ENCODE measurements at regions not wholly inside any gene's neighbourhood (a gene's known extent, or its start where the extent isn't known, plus 50 kb on each side); places are given as distances from the start of the nearest gene placed in this dataset.

DNA sequence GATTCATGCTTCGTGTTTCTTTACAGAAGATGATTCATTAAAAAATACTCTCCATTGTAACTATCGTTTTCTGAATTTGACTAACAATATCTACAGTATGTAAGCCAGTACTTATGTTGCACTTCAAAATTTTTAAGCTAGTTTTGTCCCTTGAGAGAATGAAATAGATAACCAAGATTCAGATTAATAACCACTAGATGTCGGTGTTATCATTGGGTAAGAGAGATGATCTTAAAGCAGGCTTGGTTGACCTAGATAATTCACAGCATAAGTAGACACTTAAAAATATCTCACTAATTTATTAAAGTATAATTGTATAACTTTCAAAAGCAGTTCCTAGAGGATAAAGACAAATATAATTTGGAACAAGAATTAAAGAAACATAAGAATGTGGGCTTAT lies 430.9 kb downstream of the C4orf33 start:
- no peaks in the 10 kb centered on the region for H3K9me1 ChIP-seq (ENCODE audit: insufficient read depth, low read length)
- in situ Hi-C loops (cut with MboI; ENCODE audit: low sequenced_read_pairs), result no loop called here
- no peak overlapping the region for H4K5ac ChIP-seq (ENCODE audit: low read depth, low read length)
- TF ChIP-seq RCOR1 (IDR thresholded peaks at IDR 0.05; ENCODE audit: insufficient replicate concordance, low read length), result no peak
- TF ChIP-seq SMC3 (IDR thresholded peaks at IDR 0.05; ENCODE audit: low read depth, low read length), result no peak
- TF ChIP-seq, protein P1, sequence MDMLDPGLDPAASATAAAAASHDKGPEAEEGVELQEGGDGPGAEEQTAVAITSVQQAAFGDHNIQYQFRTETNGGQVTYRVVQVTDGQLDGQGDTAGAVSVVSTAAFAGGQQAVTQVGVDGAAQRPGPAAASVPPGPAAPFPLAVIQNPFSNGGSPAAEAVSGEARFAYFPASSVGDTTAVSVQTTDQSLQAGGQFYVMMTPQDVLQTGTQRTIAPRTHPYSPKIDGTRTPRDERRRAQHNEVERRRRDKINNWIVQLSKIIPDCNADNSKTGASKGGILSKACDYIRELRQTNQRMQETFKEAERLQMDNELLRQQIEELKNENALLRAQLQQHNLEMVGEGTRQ (IDR thresholded peaks at IDR 0.05; ENCODE audit: low read depth, low read length), result no peak
- no peak for TF ChIP-seq MXI1 (IDR thresholded peaks at IDR 0.05; ENCODE audit: borderline replicate concordance, low read depth, low read length)
- no peak for TF ChIP-seq CHD1 (IDR thresholded peaks at IDR 0.05; ENCODE audit: low read depth, low read length)
- no peak for TF ChIP-seq MAFK (IDR thresholded peaks at IDR 0.05; ENCODE audit: low read depth, low read length)
- no peak for TF ChIP-seq MAZ (IDR thresholded peaks at IDR 0.05; ENCODE audit: borderline replicate concordance, low read depth, low read length)
- TF ChIP-seq RFX5 (IDR thresholded peaks at IDR 0.05; ENCODE audit: low read depth, low read length), result no peak
- TF ChIP-seq, protein P2, sequence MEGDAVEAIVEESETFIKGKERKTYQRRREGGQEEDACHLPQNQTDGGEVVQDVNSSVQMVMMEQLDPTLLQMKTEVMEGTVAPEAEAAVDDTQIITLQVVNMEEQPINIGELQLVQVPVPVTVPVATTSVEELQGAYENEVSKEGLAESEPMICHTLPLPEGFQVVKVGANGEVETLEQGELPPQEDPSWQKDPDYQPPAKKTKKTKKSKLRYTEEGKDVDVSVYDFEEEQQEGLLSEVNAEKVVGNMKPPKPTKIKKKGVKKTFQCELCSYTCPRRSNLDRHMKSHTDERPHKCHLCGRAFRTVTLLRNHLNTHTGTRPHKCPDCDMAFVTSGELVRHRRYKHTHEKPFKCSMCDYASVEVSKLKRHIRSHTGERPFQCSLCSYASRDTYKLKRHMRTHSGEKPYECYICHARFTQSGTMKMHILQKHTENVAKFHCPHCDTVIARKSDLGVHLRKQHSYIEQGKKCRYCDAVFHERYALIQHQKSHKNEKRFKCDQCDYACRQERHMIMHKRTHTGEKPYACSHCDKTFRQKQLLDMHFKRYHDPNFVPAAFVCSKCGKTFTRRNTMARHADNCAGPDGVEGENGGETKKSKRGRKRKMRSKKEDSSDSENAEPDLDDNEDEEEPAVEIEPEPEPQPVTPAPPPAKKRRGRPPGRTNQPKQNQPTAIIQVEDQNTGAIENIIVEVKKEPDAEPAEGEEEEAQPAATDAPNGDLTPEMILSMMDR (conservative IDR thresholded peaks at IDR 0.05; ENCODE audit: low read depth, low read length), result no peak
- no peak for TF ChIP-seq POLR2A (IDR thresholded peaks at IDR 0.05; ENCODE audit: low read depth, low read length)
- TF ChIP-seq NFE2L2 (IDR thresholded peaks at IDR 0.05; ENCODE audit: low read depth, low read length), result no peak
- no peak for TF ChIP-seq CEBPB (IDR thresholded peaks at IDR 0.05; ENCODE audit: low read depth, low read length)
- TF ChIP-seq, protein P3, sequence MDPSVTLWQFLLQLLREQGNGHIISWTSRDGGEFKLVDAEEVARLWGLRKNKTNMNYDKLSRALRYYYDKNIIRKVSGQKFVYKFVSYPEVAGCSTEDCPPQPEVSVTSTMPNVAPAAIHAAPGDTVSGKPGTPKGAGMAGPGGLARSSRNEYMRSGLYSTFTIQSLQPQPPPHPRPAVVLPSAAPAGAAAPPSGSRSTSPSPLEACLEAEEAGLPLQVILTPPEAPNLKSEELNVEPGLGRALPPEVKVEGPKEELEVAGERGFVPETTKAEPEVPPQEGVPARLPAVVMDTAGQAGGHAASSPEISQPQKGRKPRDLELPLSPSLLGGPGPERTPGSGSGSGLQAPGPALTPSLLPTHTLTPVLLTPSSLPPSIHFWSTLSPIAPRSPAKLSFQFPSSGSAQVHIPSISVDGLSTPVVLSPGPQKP (IDR thresholded peaks at IDR 0.05; ENCODE audit: borderline replicate concordance, low read depth, low read length), result no peak
- no peak for TF ChIP-seq BHLHE40 (IDR thresholded peaks at IDR 0.05; ENCODE audit: low read depth, low read length)
- TF ChIP-seq FOS (IDR thresholded peaks at IDR 0.05; ENCODE audit: low read depth, low read length), result no peak
- no peak for TF ChIP-seq RAD21 (IDR thresholded peaks at IDR 0.05; ENCODE audit: low read length)
- WGBS, 2 experiments (ENCODE audit: extremely low coverage in 2 of 2, insufficient read length in 1 of 2), result no CpG with 5 or more reads among the region's 3 CpGs
- no peak overlapping the region for H3K4me3 ChIP-seq (ENCODE audit: insufficient read depth, low read depth, low read length)
- no peak for DNase-seq
- no peaks in the 10 kb centered on the region for H4K20me1 ChIP-seq (ENCODE audit: insufficient read depth, low read length)
- H2BK15ac ChIP-seq (ENCODE audit: low read depth, low read length), result no peak overlapping the region
- CTCF ChIA-PET, result no interaction called here
- H3K9ac ChIP-seq (ENCODE audit: low read depth, low read length), result no peak overlapping the region
- H3K4me2 ChIP-seq (ENCODE audit: low read depth, low read length), result no peak overlapping the region
- dilution Hi-C loops (cut with HindIII; ENCODE audit: low sequenced_read_pairs, unreplicated experiment), result no loop called here
- H4K8ac ChIP-seq (ENCODE audit: low read depth in 2 of 2, low read length in 2 of 2), result no peak overlapping the region
- H2BK20ac ChIP-seq (ENCODE audit: low read depth, low read length), result no peak overlapping the region
- intact Hi-C loops (cut with micrococcal nuclease), result no loop called here
- H3K9me3 ChIP-seq (ENCODE audit: control insufficient read depth, insufficient read depth, low read length), result peaks cover 4% of the 10 kb centered on the region
- H3K56ac ChIP-seq (ENCODE audit: extremely low read depth, insufficient read depth, low read length), result no peak overlapping the region
- H3K27me3 ChIP-seq (ENCODE audit: control insufficient read depth, insufficient read depth, low read length), result no peaks in the 10 kb centered on the region
- no peak overlapping the region for H2AK5ac ChIP-seq (ENCODE audit: low read depth, low read length)
- H3K36me3 ChIP-seq (ENCODE audit: control insufficient read depth, insufficient read depth, low read length), result no peaks in the 10 kb centered on the region
- POLR2A ChIA-PET (ENCODE audit: unreplicated experiment), result no interaction called here
- no peaks in the 10 kb centered on the region for H3K4me1 ChIP-seq (ENCODE audit: control insufficient read depth, insufficient read depth, low read length)
- no peak for ATAC-seq (ENCODE audit: low read depth)
- no peak overlapping the region for H4K91ac ChIP-seq (ENCODE audit: insufficient read depth, low read depth, low read length)
- H2BK120ac ChIP-seq (ENCODE audit: low read depth, low read length), result no peak overlapping the region
- H2AK9ac ChIP-seq (replicated peaks; ENCODE audit: low read depth, low read length, poor library complexity), result no peak overlapping the region
- H3K14ac ChIP-seq (replicated peaks; ENCODE audit: low read depth, low read length), result no peak overlapping the region
- no peak overlapping the region for H3K18ac ChIP-seq (ENCODE audit: low read depth, low read length)
- BruUV-seq (replicated peaks), result no TSS peak
- H3K4ac ChIP-seq (ENCODE audit: low read depth, low read length), result no peak overlapping the region
- no peak overlapping the region for H2BK5ac ChIP-seq (ENCODE audit: low read depth, low read length, poor library complexity, severe bottlenecking)
- no peak overlapping the region for H3K23ac ChIP-seq (ENCODE audit: low read depth, low read length)
- no peaks in the 10 kb centered on the region for H3K79me1 ChIP-seq (ENCODE audit: low read depth in 1 of 2, low read length in 2 of 2)
- H2AFZ ChIP-seq (replicated peaks; ENCODE audit: low read length, poor library complexity), result no peak overlapping the region
- H3K27ac ChIP-seq (ENCODE audit: insufficient read depth, low read length), result no peak overlapping the region

Measured in IMR-90 (cell line).